DLD1 (cell line): ENCODE measurements at regions not wholly inside any gene's neighbourhood (a gene's known extent, or its start where the extent isn't known, plus 50 kb on each side); places are given as distances from the start of the nearest gene placed in this dataset.

Source experiments
- in situ Hi-C: cut with HindIII; loops from 2 replicates; pipeline ENCODE4 v1.10.0; 2017; ENCODE audit warnings: low sequenced_read_pairs

DNA sequence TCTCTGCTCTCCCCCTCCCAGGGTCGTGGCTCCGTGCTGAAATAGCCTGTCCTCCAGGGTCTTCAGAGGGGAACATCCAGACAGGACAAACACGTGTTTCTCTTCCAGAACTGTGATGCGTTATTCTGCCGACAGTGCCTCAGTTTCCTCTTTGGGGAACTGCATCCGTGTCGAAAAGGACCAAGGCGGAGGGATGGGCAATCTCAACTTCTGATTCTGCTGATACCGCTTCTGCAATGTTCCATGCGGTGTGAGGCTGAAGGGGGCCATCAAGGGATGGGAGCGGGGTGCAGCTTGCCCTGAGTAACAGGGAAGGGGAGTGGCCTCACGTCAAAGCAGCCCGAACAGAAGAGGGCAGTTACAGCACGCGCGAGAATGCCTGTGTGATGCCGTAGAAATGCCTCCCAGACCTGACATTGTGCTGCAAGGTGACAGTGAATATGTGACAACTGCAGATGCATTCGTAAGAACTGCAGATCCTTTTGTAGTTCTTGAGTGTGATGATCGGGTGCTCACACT, 275.7 kb downstream of the SHQ1 start:
- in situ Hi-C loops = no loop called here

GRCh38 chr3:72571638-72572114, 276.6 kb downstream of the SHQ1 start:
- in situ Hi-C loops = no loop called here

DNA sequence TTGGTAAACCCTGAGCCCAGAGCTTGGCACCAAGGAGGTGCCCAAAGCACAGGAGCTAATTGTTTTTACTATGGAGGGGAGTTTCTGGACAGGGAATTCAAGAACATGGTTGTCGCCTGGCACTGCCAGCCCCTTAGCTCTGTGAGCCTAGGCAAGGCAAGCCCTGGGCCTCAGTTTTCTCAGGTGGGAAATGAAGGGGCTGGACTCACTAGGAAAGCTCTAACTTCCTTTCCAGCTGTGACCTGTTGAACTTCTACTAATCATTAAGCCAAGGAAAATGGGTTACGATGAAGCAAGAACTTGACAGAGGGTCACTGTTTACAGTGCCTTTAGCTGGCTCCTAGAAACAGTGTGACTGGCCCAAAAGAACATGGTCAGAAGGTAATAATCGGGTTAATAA, 277.2 kb downstream of the SHQ1 start:
- in situ Hi-C loops = no loop called here

DNA sequence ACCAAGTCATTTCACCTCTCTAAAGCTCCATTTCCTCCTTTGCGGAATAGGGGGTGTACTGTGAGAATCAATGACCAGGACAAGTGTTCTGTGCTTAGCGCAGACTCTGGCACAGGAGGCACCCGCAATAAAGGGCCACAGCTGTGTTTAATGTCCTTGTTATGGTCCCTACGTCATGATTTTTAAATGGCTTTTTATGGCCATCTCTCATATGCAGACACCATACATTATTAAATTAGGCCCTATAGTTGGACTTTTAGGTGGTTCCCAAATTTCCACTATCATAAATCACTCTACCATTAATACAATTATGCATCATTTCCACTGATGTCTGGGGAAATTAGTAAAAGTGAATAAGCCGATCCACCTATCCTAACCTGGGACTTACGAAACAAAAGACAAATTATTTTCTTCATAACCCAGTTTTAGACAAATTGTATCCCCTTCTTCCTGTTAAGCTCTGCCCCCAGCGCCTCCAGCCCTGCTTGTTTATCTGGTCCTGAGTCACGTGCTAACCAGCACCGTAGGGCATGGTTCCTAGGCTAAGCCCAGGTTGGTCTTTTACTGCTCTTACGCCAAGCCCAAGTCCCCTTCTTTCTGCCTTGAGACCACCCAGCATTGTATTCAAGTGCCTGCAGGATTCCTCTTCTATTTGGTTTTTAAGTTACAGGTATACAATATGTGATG, 278.3 kb downstream of the SHQ1 start:
- in situ Hi-C loops = no loop called here

DNA sequence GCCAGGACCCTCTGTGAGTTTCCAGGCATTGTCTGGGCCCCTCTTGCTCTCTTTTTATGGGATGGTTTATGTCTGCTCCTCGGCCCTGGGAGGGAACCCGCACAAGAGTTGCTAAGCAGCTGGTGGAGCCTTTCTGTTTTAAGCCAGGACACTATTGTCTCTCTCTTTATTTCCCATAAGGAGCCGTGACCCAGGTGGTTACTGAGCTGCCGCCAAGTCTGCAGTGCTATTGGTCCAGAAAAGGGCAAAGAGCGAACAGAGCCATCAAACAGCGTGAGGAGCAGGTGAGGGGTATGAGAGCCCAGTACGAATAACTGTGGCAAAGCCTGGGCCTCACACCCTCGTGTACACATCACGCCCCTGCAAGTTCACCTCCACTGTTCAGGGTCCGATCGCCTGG, 280.2 kb downstream of the SHQ1 start:
- in situ Hi-C loops = no loop called here

DNA sequence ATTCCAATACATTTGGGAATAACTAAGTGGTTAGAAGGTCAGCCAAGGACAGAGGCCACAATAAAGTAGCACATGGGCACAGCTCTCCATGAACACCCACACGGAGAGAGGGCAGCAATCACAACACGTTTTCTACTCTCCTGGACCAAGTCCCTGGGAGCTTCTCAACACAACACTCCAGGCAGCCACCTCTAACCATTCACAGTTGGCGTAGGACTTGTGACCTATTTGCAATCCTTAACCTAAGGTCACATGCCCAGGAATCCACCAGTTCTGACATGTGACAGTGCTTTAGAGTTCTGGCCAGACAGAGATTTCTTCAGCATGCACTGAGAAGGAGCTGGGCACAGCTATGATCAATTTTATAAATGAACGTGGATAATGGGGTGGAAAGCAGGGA, 280.8 kb downstream of the SHQ1 start:
- in situ Hi-C loops = no loop called here

- in situ Hi-C loops = no loop called here
Measured at GRCh38 chr3:72565593-72565992, 282.7 kb downstream of the SHQ1 start.

DNA sequence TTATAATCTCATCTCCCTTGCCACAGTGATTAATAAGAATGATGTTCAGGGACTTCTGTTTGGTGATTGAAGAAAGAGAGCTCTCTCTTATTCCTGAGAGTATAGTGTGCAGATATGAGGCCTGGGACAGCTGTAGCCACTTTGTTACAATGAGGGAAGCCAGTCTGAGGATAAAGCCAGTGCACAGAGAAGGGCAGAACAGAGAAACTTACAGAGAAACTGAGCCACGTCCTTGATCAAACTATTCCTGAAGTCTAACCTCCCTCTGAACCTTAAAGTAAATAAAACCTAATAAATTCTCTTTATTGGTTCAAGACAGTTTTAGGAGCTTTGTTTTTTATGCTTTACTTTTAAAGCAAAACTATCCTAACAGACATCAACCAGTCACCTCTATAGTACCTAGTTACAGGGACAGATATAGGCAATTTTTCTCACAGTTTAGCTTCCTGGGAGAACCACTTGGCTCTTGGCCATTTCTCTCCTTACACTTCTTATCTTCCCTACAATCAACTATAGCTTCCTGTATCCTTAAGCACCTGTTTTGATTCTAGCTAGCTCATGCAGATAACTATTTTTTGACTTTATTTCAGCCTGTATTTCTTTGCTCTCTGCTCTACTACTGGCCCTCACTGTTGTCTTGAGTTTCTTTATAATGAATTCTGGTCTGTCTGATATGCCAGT, 284.4 kb downstream of the SHQ1 start:
- in situ Hi-C loops = no loop called here

DNA sequence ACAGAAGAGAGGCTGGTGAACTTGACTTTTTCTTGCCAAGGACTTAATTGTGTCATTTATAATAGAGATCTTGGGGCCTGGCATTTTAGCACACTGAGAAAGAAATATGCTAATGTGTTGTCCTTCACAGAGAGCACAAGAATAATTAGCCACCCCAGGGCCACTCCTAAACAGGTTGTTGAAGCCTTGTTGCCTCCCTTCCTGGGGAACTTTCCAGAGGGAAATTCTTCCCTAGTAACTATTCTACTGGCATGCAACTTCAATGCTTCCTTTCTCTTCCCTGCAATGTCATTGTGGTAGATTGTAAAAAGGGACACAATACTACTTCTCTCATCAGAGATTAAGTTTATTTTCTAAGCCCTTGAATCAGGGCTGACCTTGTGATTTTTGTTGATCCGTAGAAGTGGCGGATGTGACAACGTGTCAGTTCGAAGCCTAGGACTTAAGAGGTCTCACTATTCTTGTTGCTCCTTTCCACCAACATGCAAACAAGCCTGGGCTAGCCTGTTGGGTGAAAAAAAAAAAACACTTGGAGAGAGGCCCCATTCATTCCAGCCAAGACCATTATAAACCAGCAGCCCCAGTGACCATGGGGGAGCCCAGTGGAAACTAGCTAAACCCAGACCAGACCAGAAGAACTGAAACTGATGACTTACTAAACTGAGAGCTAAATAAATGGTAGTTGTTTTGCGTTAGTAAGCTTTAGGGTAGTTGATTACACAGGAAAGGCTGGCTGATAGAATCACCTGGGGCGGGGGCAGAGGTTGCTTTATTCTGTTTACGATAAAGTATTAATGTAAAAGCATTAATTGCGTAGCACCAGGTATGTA, 287.2 kb downstream of the SHQ1 start:
- in situ Hi-C loops = no loop called here

DNA sequence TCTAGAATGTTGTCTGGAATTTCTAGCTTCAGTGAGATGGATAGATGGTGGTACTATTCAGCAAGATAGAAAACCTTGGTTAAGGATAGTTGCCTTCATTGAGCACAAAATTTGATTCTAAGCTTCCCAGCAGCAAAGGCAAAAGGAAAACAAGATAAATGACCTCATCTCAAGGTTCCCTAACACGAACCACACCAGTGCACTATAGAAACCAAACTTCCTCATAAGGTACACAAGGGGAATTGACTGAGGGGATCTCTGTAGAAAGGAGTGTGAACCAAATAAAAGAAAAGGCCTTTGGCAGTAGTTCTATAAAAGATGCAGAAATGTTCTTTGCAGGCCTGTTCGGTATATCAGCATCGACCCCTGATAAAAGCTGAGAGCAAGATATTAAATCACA, 288.9 kb downstream of the SHQ1 start:
- in situ Hi-C loops = no loop called here

GRCh38 chr3:72558001-72558400, 290.2 kb downstream of the SHQ1 start:
- in situ Hi-C loops = no loop called here

- in situ Hi-C loops = no loop called here
Measured at GRCh38 chr3:72555714-72556113, 292.5 kb downstream of the SHQ1 start.

- in situ Hi-C loops = no loop called here
Measured at GRCh38 chr3:72554689-72555088, 293.6 kb downstream of the SHQ1 start.

DNA sequence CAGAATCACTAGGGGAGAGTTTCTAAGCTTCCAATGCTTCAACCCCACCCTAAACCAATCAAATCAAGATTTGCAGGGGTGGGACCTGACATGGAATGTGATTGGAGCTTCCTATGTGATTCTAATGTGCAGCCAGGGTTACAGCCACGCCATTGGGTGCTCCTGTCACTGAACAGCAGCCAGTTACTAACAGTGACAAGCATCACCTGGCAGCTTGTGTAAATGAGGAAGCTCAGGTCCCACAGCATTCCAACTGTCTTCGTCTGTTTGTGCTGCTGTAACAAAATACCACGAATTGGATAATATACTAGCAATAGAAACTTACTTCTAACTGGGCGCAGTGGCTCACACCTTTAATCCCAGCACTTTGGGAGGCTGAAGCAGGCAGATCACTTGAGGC, 294.9 kb downstream of the SHQ1 start:
- in situ Hi-C loops = no loop called here

DNA sequence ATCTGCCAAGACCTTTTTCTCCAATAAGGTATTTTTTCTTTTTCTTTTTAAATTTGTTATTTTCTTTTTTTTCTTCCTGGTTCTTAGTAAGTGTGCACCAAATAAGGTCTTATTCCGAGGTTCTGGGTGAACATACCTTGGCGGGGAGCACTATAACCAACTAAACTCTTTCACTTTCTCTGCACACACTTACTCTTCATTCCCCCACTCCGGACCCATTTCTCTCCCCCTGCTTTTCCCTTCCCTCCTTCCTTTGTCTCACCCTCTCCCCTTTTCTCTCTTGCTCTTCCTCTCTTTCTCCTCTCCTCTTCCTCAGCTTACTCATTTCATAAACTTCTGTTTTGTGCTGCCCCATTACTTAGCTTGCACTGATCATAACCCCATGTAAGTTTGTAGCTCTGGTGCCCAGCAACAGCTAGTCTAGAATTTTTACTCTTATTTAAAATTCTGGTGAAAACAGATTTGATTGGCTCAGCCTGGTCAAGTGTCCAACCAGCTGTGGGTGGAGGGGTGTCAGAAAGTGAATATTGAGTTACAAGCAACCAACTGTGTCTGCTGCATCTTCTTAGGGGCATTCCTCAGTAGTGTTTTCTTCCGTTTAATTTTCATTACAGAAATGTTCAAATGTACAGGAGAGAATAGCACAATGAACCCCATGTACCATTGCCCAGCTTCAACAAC, 297.5 kb downstream of the SHQ1 start:
- in situ Hi-C loops = no loop called here

GRCh38 chr3:72549761-72550581, 298.3 kb downstream of the SHQ1 start:
- in situ Hi-C loops = no loop called here

- in situ Hi-C loops = no loop called here
Measured at GRCh38 chr3:72548981-72549380, 299.3 kb downstream of the SHQ1 start.

DNA sequence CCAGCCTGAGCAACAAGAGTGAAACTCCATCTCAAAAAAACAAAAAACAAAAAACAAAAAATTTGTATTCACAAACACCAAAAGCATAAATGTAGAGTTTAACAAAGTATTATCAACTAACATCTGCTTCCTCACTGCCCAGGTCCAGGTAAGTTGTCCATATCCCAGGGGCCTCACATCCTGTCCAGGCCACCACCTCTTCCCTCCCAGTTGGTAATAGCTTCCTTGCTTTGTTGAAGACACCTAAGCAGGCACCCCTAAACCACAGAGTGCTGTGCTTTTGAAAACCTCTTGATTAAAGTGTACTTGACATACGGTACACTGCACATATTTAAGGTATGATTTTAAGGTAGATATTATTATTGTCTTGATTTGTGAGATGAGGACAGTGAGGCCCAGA, 299.8 kb downstream of the SHQ1 start:
- in situ Hi-C loops = no loop called here

GRCh38 chr3:72547183-72547582, 301.1 kb downstream of the SHQ1 start:
- in situ Hi-C loops = no loop called here

DNA sequence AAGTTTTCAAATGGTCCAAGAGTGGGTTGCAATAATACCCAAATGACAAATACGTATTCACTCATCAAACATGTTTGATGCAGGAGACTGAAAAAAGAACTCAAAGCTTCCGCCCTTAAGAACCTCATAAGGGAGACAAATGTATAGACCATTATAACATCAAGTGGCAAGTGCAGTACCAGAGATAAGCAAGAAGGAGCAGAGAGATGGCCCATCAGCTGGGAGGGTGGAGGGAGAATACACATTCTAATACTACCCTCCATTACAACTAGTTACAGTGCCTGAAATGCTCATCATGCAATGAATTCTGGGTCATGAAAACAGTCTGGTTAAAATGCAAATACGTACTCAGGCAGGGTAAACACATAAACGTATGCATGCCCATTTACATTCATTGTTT, 304.0 kb downstream of the SHQ1 start:
- in situ Hi-C loops = no loop called here
